ENCODE measurements at regions not wholly inside any gene's neighbourhood (a gene's known extent, or its start where the extent isn't known, plus 50 kb on each side); places are given as distances from the start of the nearest gene placed in this dataset.

GRCh38 chr5:145551714-145552113 is 283.4 kb downstream of the PRELID2 start:
- TF ChIP-seq CTCF (conservative IDR thresholded peaks at IDR 0.05) = no peak
- TF ChIP-seq EZH2 (IDR thresholded peaks at IDR 0.05; ENCODE audit: low read depth) = no peak
